ACHN (cell line): ENCODE measurements at regions not wholly inside any gene's neighbourhood (a gene's known extent, or its start where the extent isn't known, plus 50 kb on each side); places are given as distances from the start of the nearest gene placed in this dataset.
"Not testable (repeated sequence)": the region's sequence is repeated elsewhere in the genome, so short reads cannot be mapped to it uniquely, and the experiment has no call there.

ENCODE experiments used
- DNase-seq: peaks from one replicate; pipeline ENCODE4 v3.0.0-alpha.2; 2015
- in situ Hi-C: cut with HindIII; loops from 2 replicates; pipeline ENCODE4 v1.10.0; 2017; ENCODE audit warnings: low sequenced_read_pairs, low pct_ligation_motif_present, low pct_unique_long_range_greater_than_20kb

DNA sequence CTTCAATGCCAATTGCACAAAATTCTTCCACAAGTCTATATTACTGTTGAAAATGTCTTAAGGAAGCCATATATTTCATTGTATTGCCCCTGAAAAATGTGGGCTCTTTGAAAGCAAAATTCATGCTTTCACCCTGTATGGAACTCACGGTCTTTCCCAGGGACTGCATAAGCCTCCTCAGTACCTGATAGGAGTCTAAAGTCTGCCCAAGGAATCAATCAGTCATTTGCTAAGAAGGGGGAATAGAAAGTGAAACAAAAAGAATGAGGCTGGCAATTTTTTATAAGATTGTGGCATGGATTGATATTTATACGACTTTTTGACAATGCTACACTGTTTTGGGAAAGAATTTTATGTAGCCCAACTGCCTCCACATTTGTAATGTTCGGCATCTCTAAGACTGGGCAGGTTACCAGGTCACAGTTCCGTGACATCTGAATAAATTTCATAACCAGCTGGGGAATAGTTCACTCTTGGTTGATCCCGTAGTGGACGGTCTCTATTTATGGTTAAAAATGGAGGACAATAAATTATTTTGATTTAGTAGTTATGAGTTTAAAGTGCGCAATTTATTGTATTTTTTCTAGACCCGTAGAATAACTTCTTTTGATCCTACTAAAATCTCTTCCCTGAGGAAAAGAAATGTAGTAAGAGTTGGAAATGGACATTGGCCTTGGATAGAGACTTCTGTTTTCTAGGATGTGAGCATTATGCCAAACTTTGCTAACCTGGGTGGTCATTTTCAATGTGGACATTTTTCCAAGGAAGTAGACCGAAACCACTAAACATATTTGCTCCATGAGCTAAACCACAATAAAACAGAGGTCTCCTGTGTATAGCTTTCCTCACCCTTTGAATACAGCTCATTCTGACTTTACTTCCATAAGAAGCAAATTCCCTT, 1585.4 kb downstream of the EFNB2 start:
- peak; percentile 73 for DNase-seq
- in situ Hi-C loops = no loop called here

DNA sequence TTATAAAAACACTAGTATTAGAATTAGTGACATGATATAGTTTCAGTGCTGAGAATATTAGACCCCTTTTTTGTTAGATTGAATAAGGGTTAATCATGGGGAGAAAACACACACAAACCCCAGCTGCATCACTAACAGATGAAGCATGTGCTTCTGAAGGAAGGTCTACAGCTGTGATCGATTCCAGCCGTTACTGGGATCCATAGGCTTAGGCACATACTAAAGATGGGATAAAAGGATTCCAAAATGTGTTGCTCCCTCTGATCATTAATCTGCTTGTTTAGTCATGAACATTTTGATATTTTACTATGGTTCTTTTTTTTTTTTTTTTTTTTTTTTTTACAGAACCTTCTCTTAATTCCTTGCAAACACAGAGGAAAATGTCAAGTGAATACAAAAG, 1591.3 kb downstream of the EFNB2 start:
- no peak for DNase-seq
- in situ Hi-C loops = no loop called here

DNA sequence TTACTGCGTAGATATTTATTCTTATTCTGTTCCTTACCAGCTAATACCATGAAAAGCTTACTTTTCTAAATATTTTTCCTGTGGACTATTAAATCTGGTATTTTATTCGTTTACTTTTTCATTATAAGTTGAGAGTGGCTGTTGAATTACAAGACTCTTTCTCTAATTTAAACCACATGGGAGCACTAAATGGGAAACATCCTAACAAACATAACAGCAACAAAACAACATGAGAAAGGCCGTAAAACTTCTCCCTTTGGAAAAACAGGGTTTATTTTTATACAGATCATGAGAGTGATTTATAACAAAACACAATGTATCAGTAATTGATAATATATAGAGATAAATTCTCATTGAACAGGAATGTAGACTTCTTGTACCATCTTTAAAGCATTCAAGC, 1592.1 kb downstream of the EFNB2 start:
- DNase-seq = no peak
- in situ Hi-C loops = no loop called here

DNA sequence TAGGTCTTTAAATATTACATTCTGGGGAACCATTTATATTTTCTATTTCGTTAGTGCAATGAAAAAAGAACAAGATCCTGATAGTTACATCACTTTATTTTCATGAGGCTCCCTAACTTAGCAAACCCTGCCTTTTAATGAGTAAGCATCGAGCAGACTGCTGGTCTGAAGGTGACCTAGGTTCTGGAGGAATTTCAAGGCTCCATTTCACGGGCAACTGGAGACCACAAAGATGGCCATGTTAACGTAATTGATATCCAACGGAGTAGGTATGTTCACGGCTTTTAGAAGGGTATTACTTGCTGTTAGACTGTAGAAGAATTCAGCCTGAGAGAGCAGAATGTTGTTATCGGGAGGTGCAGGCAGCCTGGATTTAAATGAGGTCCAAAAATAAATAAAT, 1597.6 kb downstream of the EFNB2 start:
- no peak for DNase-seq
- in situ Hi-C loops = no loop called here

DNA sequence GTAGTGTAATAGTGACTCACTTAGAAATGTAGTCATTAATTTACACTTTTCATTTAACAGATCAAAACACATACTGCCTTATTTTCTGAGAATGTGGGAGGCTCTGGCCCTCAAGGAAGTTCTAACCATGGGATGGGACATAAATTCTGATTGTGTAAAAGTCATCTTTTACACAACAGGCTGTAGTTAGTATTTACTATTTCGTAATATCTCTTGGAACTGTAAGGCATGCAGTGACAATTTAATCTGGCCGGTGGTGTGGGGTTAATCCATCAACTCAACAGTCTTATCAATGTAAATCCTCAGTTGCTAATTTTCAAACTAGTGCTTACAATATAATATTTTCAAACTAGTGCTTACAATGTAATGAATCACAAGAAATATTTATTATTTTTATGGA, 1599.2 kb downstream of the EFNB2 start:
- no peak for DNase-seq
- in situ Hi-C loops = no loop called here

DNA sequence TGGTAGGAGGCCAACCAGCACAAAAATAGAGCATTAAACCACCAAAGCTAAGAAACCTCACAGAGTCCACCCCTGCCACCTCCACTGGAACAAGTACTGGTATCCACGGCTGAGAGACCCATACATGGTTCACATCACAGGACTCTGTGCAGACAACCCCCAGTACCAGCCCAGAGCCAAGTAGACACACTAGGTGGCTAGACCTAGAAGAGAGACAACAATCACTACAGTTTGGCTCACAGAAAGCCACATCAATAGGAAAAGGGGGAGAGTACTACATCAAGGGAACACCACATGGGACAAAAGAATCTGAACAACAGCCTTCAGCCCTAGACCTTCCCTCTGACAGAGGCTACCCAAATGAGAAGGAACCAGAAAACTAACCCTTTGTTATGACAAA, 1614.9 kb downstream of the EFNB2 start:
- DNase-seq, in situ Hi-C loops: not testable (repeated sequence)

DNA sequence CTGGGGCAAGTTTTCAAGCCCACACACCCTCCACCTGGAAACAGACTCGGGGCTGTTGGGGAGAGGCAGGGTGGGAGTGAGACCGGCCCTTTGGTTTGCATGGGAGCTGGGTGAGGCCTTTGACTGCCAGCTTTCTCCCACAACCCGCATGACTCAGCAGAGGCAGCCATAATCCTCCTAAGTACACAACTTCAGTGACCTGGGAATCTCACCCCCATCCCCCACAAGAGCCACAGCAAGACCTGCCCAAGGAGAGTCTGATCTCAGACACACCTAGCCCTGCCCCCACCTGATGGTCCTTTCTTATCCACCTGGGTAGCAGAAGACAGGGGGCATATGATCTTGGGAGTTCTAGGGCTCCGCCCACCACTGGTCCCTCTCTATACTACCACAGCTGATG, 1615.4 kb downstream of the EFNB2 start:
- in situ Hi-C loops = no loop called here
- DNase-seq = no peak

DNA sequence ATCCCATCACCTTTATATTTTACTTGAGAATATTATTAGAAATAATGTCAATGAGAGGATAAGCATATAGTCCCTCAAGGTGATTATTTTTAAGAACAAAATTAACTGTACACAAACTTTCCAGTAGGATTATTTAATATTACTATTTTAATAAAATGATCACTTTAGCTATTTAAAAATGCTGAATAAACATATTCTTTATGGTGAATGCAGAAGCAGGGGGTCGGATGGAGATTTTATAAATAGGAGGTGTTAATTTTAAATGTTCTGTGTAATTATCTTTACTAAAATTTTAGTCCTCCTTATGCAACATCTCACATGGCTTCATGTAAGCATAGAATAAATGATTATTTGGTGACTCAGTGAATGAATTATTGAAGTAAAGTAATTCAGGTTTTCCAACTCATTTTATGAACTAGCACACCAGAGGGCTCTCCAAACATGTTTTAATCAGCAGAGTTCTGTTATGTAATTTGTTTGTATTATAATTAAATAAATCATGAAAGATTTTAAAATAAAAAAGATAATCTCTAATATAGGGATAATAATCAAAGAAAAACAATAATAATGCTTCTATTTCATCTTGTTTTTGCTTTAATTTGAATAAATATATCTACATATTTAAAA, 1635.2 kb downstream of the EFNB2 start:
- no peak for DNase-seq
- in situ Hi-C loops = no loop called here

DNA sequence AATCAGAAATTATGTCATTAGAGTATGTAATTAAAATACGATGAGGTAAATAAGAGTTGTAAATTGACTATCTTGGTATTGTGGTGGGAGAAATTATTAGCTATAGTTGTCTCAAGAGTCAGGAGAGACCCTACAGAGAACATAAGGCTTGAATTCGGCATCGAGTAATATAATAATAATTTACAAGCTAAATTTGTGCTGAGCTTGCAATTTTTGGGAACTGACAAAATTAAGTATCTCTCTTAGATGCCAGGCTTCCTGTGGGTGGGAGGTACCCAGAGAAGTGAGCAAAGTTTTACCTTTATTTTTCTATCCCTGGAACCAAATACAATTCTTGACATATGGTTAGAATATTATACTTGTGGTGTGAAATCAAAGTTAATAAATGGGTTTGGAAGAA, 1637.0 kb downstream of the EFNB2 start:
- DNase-seq = no peak
- in situ Hi-C loops = no loop called here

DNA sequence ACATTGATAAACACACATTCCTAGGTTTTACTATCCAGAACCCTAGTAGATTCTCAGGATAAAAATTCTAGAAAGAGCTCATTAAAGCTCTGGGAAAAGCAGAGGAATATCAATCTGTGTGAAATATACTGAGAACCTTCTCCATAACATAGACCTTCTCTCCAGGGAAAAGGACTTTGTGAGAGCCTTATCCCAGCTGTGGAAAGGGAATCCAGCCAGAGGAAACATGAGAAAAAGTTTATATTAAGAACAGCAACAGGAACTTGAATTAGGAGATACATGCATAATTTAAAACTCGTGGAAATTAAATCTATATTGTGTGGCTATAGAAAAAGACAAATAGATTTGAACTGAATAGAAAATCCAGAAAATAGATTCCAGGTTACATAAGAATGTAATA, 1639.9 kb downstream of the EFNB2 start:
- in situ Hi-C loops = no loop called here
- DNase-seq = no peak

DNA sequence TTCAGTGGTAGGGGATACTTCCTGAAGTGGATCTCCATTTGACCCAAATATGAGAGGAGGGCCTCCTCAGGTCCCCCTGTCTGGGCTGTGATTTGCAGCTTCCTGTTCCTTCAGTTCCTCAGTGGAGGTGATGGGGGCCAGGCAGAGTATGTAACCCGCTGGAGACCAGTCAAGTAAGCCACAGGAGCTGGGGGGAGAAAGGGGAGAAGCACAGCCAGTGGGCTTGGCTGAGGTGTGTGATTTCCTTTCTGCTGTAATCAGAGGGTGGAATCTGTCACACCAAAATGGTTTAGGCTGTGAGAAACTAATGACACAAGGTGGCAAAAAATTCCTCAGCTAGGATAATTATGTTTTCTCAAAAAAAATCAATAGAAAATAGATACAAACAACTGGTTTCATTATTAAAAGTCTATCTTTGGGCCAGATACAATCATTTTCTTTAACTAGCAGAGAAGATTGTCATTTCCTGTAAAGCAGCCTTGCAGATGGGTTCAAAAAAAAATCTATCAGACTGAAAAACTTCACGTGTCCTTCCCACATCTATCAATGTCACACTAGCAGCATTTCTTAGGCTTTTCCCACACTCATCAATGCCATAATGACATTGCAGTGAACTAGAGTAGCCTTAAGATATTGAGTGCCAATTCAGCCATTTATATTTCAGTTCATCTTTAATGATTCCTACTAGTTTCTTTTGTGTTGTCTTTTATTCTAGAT, 1660.3 kb downstream of the EFNB2 start:
- DNase-seq = no peak
- in situ Hi-C loops = no loop called here

DNA sequence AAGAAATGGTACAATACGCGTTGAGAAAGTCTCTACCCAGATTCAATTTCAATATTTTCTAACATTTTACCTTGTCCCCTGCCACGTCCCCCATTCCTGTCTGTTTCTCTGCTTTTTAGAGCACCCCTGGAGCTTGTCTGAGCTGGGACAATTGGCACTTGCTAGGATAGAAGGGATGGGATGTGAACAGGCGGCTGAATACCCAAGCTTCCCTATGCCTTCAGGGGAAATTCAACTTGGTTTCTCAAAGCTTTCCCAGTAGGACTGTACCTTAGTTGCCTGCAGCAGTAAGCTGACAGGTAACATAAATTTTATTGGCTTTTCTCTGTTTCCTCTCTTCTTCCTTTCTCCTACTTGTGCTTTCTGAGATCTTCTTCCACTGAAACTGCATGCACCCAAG, 1663.3 kb downstream of the EFNB2 start:
- no peak for DNase-seq
- in situ Hi-C loops = no loop called here

DNA sequence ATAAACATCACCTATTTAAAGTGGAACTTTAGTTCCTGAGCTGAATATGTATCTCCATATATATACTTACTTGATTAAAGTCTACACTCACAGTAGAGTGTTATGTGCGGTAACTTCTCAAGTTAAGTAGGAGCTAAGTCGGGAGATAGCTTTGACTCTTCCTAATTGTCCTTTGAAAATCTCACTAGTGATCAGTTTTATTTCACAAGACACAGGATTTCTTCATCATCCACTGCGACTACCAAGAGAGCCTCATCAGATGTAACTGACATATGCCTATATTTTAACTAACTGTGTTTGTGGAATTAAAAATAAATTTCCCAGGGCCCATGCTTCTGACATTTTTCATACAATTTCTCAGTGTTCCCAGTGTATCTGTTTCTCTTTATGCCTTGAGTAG, 1664.0 kb downstream of the EFNB2 start:
- in situ Hi-C loops = no loop called here
- DNase-seq = no peak

DNA sequence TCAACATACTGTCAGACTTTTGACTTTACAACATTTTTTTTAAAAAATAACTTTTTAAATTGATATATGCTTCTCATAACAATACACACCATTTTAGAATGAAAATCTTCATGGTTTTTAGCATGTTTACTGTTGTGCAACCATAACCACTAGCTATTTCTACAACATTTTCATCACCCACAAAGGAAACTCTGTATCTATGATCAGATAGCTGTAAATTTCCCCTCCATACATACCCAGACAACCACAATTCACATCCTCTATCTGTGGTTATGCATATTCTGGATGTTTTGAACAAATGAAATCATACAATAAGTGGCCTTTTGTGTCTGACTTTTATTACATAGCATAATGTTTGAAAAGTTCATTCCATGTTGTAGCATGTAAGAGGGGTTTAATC, 1666.0 kb downstream of the EFNB2 start:
- no peak for DNase-seq
- in situ Hi-C loops = no loop called here

DNA sequence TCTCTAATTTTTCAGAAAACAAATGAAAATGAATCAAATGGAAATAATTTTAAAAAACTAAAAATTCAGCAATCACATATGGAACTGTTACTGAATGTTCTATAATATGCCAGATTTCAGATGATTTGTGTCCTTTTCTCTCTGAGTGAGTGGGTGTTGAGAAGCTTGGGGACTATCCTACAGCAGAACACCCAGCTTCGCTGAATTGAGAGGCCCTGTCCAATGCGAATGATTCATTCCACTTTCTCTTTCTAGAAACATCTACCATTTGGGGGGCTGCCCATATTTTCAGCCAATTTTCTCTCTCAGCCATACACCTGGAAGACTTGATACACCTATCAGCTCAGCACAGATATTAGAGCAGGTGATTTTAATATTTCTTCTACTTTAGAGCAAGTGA, 1666.7 kb downstream of the EFNB2 start:
- in situ Hi-C loops = no loop called here
- DNase-seq = no peak

DNA sequence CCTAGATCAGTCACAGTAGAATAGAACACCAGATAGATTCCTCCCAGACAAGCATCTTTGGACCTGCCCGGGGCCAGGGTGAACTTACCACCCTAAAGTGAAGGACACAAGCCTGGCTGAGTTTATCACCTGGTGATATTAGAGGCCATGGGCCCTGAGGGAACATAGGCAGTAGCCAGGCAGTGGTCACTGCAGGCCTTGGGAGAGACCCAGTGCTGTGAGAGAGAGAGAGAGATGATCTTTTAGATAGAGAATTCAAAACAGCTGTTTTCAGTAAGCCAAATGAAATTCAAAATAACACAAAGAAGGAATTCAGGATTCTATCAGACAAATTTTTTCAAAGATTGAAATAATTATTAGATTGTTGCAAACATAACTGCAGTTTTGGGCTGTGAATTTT, 1679.9 kb downstream of the EFNB2 start:
- DNase-seq = no peak
- in situ Hi-C loops = no loop called here

DNA sequence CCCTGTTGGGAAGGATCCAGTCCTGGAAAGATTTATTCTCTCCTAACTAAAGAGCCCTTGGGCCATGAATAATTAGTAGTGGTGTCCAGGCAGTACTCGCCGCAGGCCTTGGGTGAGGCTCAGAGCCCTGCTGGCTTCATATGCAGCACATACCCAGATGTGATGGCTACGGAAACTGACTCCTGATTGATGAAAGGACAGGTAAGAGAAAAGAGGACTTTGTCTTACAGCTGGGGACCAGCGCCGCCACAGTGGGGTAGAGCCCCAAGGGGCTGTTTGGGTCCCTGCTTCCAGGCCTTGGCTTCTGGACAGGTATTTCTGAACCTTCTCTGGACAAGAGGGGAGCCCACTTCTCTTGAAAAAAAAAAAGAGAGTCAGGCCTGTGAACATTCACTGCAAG, 1680.8 kb downstream of the EFNB2 start:
- in situ Hi-C loops = no loop called here
- no peak for DNase-seq

DNA sequence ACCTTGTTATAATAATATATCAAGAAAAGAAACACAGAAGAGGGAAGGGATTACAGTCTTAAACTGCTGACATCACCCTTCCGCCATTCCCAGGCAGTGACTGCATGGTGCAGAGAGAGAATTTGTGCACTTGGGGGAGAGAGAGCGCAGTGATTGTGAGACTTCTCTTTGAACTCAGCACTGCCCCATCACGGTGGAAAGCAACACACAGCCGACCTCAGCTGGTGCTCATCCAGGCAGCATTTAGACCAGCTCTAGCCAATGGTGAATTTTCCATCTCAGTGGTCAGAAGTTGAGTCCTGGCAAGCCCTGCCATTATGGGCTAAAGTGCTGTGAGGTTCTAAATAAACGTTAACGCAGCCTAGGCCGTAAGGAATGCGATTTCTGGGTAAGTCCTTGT, 1681.5 kb downstream of the EFNB2 start:
- no peak for DNase-seq
- in situ Hi-C loops = no loop called here

DNA sequence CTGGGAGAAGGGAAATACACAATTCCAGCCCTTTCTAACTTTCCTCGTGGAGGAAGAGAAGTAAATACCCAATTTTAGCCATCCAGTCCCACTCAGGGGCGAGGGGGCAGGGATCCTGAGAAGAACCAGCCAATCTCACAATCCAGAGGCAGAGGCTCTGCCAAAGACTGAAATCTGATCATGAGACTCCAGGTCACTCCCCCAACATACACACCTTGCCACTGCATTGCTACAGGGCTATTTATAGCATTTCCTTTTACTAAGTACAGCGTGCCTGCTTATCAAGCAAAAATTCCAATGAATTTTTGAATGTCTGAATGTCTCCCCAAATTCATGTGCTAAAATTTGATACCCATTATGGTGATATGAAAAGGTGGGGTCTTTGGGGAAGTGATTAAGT, 1687.5 kb downstream of the EFNB2 start:
- DNase-seq = no peak
- in situ Hi-C loops = no loop called here

DNA sequence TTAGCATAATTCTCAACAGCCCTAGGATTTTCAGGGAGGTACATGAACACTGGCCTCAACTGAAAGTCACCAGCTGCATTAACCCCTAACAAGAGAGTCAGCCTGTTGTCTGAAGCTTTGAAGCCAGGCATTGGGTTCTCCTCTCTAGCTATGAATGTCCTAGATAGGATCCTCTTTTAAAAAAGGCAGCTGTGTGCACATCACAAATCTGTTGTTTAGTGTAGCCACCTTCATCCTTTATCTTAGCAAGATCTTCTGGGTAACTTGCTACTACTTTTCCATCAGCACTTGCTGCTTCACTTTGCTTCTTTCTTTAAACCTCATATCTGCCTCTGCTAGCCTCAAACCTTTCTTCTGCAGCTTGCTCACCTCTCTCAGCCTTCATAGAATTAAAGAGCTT, 1692.1 kb downstream of the EFNB2 start:
- in situ Hi-C loops = no loop called here

More for the DNA sequence above, 1692.1 kb downstream of the EFNB2 start:
- no peak for DNase-seq
